ENCODE measurements at regions not wholly inside any gene's neighbourhood (a gene's known extent, or its start where the extent isn't known, plus 50 kb on each side); places are given as distances from the start of the nearest gene placed in this dataset.
A peak's percentile ranks its signal among the peaks of the same experiment; 100 is the strongest.

DNA sequence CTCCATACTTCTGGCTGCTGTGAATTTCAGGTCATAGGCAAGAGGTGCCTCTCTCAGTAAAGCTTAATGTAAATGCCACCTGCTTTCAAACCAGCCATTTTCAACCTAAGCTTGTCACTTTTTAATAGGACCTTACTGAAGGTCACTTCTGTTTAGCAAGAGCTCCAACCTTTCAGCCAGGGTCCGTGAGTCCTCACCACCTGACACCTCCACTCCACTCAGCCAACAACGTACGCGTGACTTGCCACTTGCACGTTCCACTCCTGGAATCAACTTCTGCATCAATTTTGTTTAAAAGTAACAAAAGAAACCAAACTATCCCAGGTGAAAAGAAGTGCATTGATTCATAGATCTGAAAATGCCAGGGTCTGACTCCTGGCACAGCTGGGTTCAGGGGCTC is 114.4 kb downstream of the TRIM29 start:
- Histone ChIP-seq H3K9ac (ENCODE audit: control insufficient read depth, insufficient read depth, low read length) (no peak overlapping the region), H3K79me2 (ENCODE audit: control insufficient read depth, insufficient read depth, low read length) (no peaks in the 10 kb centered on the region), H3K4me2 (ENCODE audit: control insufficient read depth, insufficient read depth) (no peak overlapping the region), H2AFZ (ENCODE audit: control insufficient read depth, low read depth, low read length) (no peak overlapping the region), H3K9me3 (replicated peaks; ENCODE audit: control insufficient read depth, insufficient read depth, low read length) (no peaks in the 10 kb centered on the region; the same call in 2 of the 3 replicates), H3K36me3 (ENCODE audit: control insufficient read depth in 2 of 2, insufficient read depth in 2 of 2, low read length in 1 of 2) (no peaks in the 10 kb centered on the region), H3K4me1 (ENCODE audit: control insufficient read depth, insufficient read depth, low read length) (no peaks in the 10 kb centered on the region), H4K20me1 (ENCODE audit: control insufficient read depth, insufficient read depth) (no peaks in the 10 kb centered on the region), H3K4me3 (no peak overlapping the region), H3K27me3 (replicated peaks in 1 of 2; ENCODE audit: control insufficient read depth in 2 of 2, insufficient read depth in 2 of 2, low read length in 1 of 2) (peaks cover 0 to 4% of the 10 kb centered on the region in 2 experiments; a peak in 1 of 4 replicates), H3K27ac (ENCODE audit: control insufficient read depth, insufficient read depth) (no peak overlapping the region)
- ATAC-seq = no peak
- SMC1A ChIA-PET (ENCODE audit: uncharacterized antibody, unreplicated experiment) = no interaction called here
- RAD21 ChIA-PET (ENCODE audit: unreplicated experiment) = no interaction called here
- in situ Hi-C loops (cut with MboI) (no loop called here), intact Hi-C loops (cut with micrococcal nuclease; ENCODE audit: unreplicated experiment) (no loop called here)
- CTCF ChIA-PET = interaction anchor here (1.0 kb wide), 1 partner anchor 11 kb away, joined by 3 read pairs; no protein-coding TSS in a partner anchor
- TF ChIP-seq NR2C2 (IDR thresholded peaks at IDR 0.05; ENCODE audit: borderline replicate concordance, control insufficient read depth, insufficient read length, low read depth) = no peak
- TF ChIP-seq SRF (IDR thresholded peaks at IDR 0.05; ENCODE audit: low read depth in 2 of 2, low read length in 2 of 2) = no peak
- no peak for TF ChIP-seq SUPT20H (IDR thresholded peaks at IDR 0.05; ENCODE audit: borderline replicate concordance, control insufficient read depth, low read depth, low read length)
- no peak for TF ChIP-seq MYC (IDR thresholded peaks at IDR 0.05; ENCODE audit: insufficient read depth, insufficient read length, insufficient replicate concordance, low read length, severe bottlenecking)
- TF ChIP-seq SMARCA5 (IDR thresholded peaks at IDR 0.05) = no peak
- TF ChIP-seq E2F4 (IDR thresholded peaks at IDR 0.05; ENCODE audit: low read depth, low read length) = no peak
- no peak for TF ChIP-seq MXI1 (IDR thresholded peaks at IDR 0.05; ENCODE audit: low read depth, low read length)
- TF ChIP-seq IRF3 (IDR thresholded peaks at IDR 0.05) = no peak
- TF ChIP-seq POLR2AphosphoS5 (IDR thresholded peaks at IDR 0.05; ENCODE audit: low read length) = no peak
- no peak for TF ChIP-seq ETV6 (conservative IDR thresholded peaks at IDR 0.05 in 1 of 2, IDR thresholded peaks at IDR 0.05 in 1 of 2; ENCODE audit: borderline replicate concordance in 1 of 2, low read depth in 1 of 2)
- no peak for TF ChIP-seq SIX5 (IDR thresholded peaks at IDR 0.05; ENCODE audit: low read depth, low read length, severe bottlenecking)
- TF ChIP-seq FOS (IDR thresholded peaks at IDR 0.05; ENCODE audit: borderline replicate concordance, extremely low read depth, insufficient read length) = no peak
- TF ChIP-seq RBBP5 (conservative IDR thresholded peaks at IDR 0.05) = no peak
- no peak for TF ChIP-seq RB1 (IDR thresholded peaks at IDR 0.05; ENCODE audit: borderline replicate concordance)
- TF ChIP-seq NFYB (IDR thresholded peaks at IDR 0.05; ENCODE audit: insufficient read depth, low read depth, low read length) = no peak
- TF ChIP-seq PAX5 (IDR thresholded peaks at IDR 0.05; ENCODE audit: borderline replicate concordance, low read depth, low read length) = no peak
- no peak for TF ChIP-seq RAD21 (IDR thresholded peaks at IDR 0.05; ENCODE audit: insufficient read depth, low read depth, low read length)
- TF ChIP-seq ZSCAN29 (IDR thresholded peaks at IDR 0.05) = no peak
- no peak for TF ChIP-seq DPF2 (IDR thresholded peaks at IDR 0.05)
- BruUV-seq (replicated peaks) = no TSS peak
- WGBS (ENCODE audit: insufficient coverage, insufficient replicate concordance, low lambda C conversion rate, missing lambda C conversion rate) = 54% methylated on average over 5 of the region's 5 CpGs
- peak; percentile 18 for FAIRE-seq
- POLR2A ChIA-PET = no interaction called here
- DNase-seq (ENCODE audit: low read depth, low spot score) = no peak
